Upper lobe of left lung (tissue), 6 donors: ENCODE measurements at regions not wholly inside any gene's neighbourhood (a gene's known extent, or its start where the extent isn't known, plus 50 kb on each side); places are given as distances from the start of the nearest gene placed in this dataset.

ENCODE experiments used
- ATAC-seq, 2 donors: fragments of 200-7000 bp; cut with Tn5 transposase; one replicate each; pipeline ENCODE4 v1.9.1; 2022; ENCODE audit warnings: mild to moderate bottlenecking in 2 of 2, moderate library complexity in 2 of 2; ENCODE audit not compliant: low FRiP score in 2 of 2
- DNase-seq, 2 donors: peaks; one replicate each; pipeline ENCODE4 v3.0.0-alpha.2; 2019 to 2020
- H3K27ac ChIP-seq, 4 donors: fragments of 200-600 bp; sonication (generic); one replicate each; pipeline ENCODE4 v1.5.1; 2016 to 2019
- H3K27me3 ChIP-seq, 4 donors: fragments of 200-600 bp; sonication (generic); one replicate each; pipeline ENCODE4 v1.5.1; 2017 to 2019
- H3K36me3 ChIP-seq, 4 donors: fragments of 200-600 bp; sonication (generic); one replicate each; pipeline ENCODE4 v1.5.1; 2016 to 2019
- H3K4me1 ChIP-seq, 4 donors: fragments of 200-600 bp; sonication (generic); one replicate each; pipeline ENCODE4 v1.5.1; 2018 to 2019
- H3K4me3 ChIP-seq, 4 donors: fragments of 200-600 bp; sonication (generic); one replicate each; pipeline ENCODE4 v1.5.1; 2017 to 2019; ENCODE audit warnings: mild to moderate bottlenecking in 2 of 4, moderate library complexity in 1 of 4
- H3K9me3 ChIP-seq, 4 donors: fragments of 200-600 bp; sonication (generic); one replicate each; pipeline ENCODE4 v1.5.1; 2018 to 2019
- EP300 ChIP-seq, 4 donors: sonication (generic); formaldehyde crosslinking; IDR thresholded peaks; one replicate each; pipeline ENCODE4 v1.5.1; 2017; ENCODE audit warnings: antibody characterized with exemption in 4 of 4, control low read depth in 2 of 4
- POLR2A ChIP-seq, 4 donors: fragments of 450-650 bp; IDR thresholded peaks; one replicate each; pipeline ENCODE4 v1.5.1; 2016 to 2017; ENCODE audit warnings: antibody characterized with exemption in 4 of 4, mild to moderate bottlenecking in 2 of 4
- POLR2AphosphoS5 ChIP-seq, 2 donors: sonication (generic); formaldehyde crosslinking; IDR thresholded peaks; one replicate each; pipeline ENCODE4 v1.5.1; 2017; ENCODE audit warnings: antibody characterized with exemption in 2 of 2
- WGBS, 2 donors: methylation state at CpG; one replicate each; pipeline ENCODE4 v1.1.5; 2017 to 2018; 5-methylcytosine and 5-hydroxymethylcytosine counted together
- TF ChIP-seq, protein P1 (sequence below), 6 experiments: fragments of 450-650 bp in 4 of 6; fragments of 200-600 bp in 2 of 6; sonication (generic) in 2 of 6; IDR thresholded peaks; one replicate each; pipeline ENCODE4 v1.5.1; 2016 to 2019; ENCODE audit warnings: antibody characterized with exemption in 6 of 6
- donor health status: DM: no; HTN: no; CAD: no; lungs with moderate emphysema.
- donor health status: DM: no; HTN: yes; CAD: no; lungs with severe emphysema.

DNA sequence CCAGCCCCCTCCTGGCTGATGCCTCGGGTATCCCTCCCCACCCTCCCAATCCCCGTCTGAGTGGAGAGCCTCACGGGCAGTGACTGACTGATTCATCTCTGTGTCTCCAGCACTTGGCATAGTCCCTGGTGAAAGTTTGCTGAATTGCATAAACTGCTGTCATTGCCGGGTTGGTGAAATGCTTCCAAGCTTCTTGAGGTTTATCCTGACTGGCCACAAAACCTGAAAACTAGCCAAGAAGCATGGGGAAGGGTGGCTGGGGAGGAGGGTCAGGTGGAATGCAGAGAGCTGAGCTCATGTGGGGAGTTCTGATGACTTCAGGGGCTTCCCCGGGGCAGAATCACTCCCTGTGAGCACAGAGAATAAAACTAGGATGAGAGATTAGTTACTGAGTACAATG is 56.9 kb upstream of the GGTA1 start:
- no peak overlapping the region for H3K4me3 ChIP-seq
- peaks cover 16 to 28% (median 24%) of the 10 kb centered on the region in 4 donors for H3K4me1 ChIP-seq
- H3K36me3 ChIP-seq = no peaks in the 10 kb centered on the region
- no peaks in the 10 kb centered on the region for H3K27me3 ChIP-seq
- 19 to 45% methylated on average over 5 of the region's 5 CpGs for WGBS, 2 donors
- ATAC-seq (peak in 1 of 2 donors; percentile 61), DNase-seq (peak in 1 of 2 donors; percentile 42)
- H3K9me3 ChIP-seq = no peaks in the 10 kb centered on the region
- TF ChIP-seq POLR2A (IDR thresholded peaks at IDR 0.05) (no peak), EP300 (IDR thresholded peaks at IDR 0.05) (no peak), POLR2AphosphoS5 (IDR thresholded peaks at IDR 0.05) (no peak)
- TF ChIP-seq, protein P1, sequence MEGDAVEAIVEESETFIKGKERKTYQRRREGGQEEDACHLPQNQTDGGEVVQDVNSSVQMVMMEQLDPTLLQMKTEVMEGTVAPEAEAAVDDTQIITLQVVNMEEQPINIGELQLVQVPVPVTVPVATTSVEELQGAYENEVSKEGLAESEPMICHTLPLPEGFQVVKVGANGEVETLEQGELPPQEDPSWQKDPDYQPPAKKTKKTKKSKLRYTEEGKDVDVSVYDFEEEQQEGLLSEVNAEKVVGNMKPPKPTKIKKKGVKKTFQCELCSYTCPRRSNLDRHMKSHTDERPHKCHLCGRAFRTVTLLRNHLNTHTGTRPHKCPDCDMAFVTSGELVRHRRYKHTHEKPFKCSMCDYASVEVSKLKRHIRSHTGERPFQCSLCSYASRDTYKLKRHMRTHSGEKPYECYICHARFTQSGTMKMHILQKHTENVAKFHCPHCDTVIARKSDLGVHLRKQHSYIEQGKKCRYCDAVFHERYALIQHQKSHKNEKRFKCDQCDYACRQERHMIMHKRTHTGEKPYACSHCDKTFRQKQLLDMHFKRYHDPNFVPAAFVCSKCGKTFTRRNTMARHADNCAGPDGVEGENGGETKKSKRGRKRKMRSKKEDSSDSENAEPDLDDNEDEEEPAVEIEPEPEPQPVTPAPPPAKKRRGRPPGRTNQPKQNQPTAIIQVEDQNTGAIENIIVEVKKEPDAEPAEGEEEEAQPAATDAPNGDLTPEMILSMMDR (IDR thresholded peaks at IDR 0.05) = no peak
- no peak overlapping the region for H3K27ac ChIP-seq

DNA sequence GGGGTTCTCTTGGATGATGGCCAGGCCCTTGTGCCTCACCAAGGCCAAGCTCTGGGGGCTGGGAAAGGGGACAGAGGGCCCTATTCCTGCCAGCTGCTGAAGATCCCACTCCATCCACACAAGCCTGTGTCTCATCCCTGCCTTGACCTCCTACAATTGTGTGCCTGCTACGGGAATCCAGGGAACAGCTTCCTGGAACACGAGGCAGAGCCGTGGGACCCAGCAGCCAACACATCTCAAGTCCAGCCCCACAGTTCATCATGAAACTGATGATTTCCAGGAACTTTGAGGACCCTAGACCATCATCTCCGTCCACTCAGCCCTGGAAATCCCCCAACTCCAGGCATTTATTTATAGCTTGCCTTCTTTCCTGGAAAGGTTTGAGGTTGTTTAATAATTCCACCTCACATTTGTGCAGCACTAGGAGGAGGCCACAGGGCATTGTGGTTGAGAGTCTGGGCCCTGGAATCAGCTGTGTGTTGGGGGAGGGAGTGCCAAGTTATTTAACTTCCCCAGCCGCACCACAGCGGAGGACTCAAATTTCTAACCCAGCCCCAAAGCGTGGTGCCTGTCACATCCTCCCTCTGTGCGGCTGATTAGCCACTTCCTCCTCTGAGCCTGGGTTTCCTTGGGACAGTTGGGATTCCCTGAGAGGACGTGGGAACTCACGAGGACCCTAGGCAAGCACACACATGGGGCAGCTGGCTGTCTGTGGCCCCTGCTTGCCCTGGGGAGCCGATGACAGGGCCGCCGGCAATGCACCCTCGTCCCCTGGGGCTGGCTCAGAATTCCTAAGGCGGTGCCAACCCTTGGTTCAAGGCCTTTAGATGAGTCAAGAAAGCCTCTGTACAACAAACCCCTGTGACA is 58.2 kb upstream of the GGTA1 start:
- DNase-seq (peak; percentile 63 to 76), ATAC-seq (peak; percentile 79 to 83)
- no peak overlapping the region for H3K4me3 ChIP-seq
- WGBS, 2 donors = 12 to 16% methylated on average over 8 to 12 of the region's 15 CpGs
- TF ChIP-seq, protein P1 (IDR thresholded peaks at IDR 0.05) = no peak
- TF ChIP-seq POLR2A (IDR thresholded peaks at IDR 0.05) = no peak
- TF ChIP-seq POLR2AphosphoS5 (IDR thresholded peaks at IDR 0.05) = peak; percentile 39 to 66
- TF ChIP-seq EP300 (IDR thresholded peaks at IDR 0.05) = peak in 2 of 4 donors; percentile 54 to 70
- H3K27me3 ChIP-seq = no peaks in the 10 kb centered on the region
- no peaks in the 10 kb centered on the region for H3K9me3 ChIP-seq
- peak overlapping the region in 3 of 4 donors; percentile 20 to 61 (median 40) for H3K27ac ChIP-seq
- peaks cover 16 to 28% (median 24%) of the 10 kb centered on the region in 4 donors for H3K4me1 ChIP-seq
- no peaks in the 10 kb centered on the region for H3K36me3 ChIP-seq

DNA sequence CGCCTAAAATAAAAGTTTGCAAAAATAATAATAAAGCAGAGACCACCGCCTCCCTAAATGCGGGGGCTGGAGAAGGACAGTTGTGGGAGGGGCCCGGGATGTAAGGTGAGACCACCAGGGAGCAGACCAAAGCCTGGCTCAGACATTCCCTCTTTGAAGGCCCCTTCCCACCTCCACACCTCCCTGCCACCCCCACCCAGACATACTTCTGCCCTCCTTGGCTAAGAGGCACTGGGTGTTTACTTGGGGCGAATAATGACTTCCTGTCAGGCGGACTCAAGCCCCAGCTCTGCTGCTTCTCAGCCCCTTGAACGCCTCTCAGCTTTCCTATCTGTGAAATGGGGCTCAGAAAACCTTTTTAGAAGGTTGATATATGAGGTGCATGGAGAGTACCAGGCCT is 58.8 kb upstream of the GGTA1 start:
- TF ChIP-seq EP300 (IDR thresholded peaks at IDR 0.05) (no peak), POLR2AphosphoS5 (IDR thresholded peaks at IDR 0.05) (no peak), POLR2A (IDR thresholded peaks at IDR 0.05) (no peak)
- TF ChIP-seq, protein P1 (IDR thresholded peaks at IDR 0.05) = no peak
- ATAC-seq = no peak
- H3K9me3 ChIP-seq = no peaks in the 10 kb centered on the region
- H3K27ac ChIP-seq = peak overlapping the region in 2 of 4 donors; percentile 40 to 61
- DNase-seq = no peak
- no peak overlapping the region for H3K4me3 ChIP-seq
- no peaks in the 10 kb centered on the region for H3K27me3 ChIP-seq
- peaks cover 16 to 28% (median 24%) of the 10 kb centered on the region in 4 donors for H3K4me1 ChIP-seq
- WGBS, 2 donors = 49 to 56% methylated on average over 7 of the region's 7 CpGs
- H3K36me3 ChIP-seq = no peaks in the 10 kb centered on the region

DNA sequence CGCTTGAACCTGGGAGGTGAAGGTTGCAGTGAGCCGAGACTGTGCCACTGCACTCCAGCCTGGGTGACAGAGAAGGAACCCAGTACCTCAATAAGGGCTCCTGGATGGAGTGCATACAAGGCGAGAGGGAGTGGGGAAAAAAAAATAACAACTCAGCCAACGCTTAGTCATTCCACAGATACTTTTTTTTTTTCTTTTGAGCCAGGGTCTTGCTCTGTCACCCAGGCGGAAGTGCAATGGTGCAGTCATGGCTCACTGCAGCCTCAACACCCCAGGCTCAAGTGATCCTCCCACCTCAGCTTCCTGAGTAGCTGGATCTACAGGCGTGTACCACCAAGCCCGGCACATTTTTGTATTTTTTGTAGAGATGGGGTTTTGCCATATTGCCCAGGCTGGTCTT is 59.5 kb upstream of the GGTA1 start:
- Histone ChIP-seq H3K27me3 (no peaks in the 10 kb centered on the region), H3K4me1 (peaks cover 16 to 28% (median 24%) of the 10 kb centered on the region in 4 donors), H3K9me3 (no peaks in the 10 kb centered on the region), H3K4me3 (no peak overlapping the region), H3K27ac (no peak overlapping the region), H3K36me3 (no peaks in the 10 kb centered on the region)
- ATAC-seq (no peak), DNase-seq (no peak)
- 78 to 86% methylated on average over 7 of the region's 7 CpGs for WGBS, 2 donors
- TF ChIP-seq, protein P1 (IDR thresholded peaks at IDR 0.05) = no peak
- TF ChIP-seq POLR2A (IDR thresholded peaks at IDR 0.05) (no peak), POLR2AphosphoS5 (IDR thresholded peaks at IDR 0.05) (no peak), EP300 (IDR thresholded peaks at IDR 0.05) (no peak)
